HG03066 (cell line): ENCODE measurements at regions not wholly inside any gene's neighbourhood (a gene's known extent, or its start where the extent isn't known, plus 50 kb on each side); places are given as distances from the start of the nearest gene placed in this dataset.
"Not testable (repeated sequence)": the region's sequence is repeated elsewhere in the genome, so short reads cannot be mapped to it uniquely, and the experiment has no call there.

Experiments used
- ATAC-seq: cut with Tn5 transposase; IDR thresholded peaks from one replicate; pipeline ENCODE4 v1.9.1; 2021; ENCODE audit warnings: low read depth; ENCODE audit not compliant: unreplicated experiment

DNA sequence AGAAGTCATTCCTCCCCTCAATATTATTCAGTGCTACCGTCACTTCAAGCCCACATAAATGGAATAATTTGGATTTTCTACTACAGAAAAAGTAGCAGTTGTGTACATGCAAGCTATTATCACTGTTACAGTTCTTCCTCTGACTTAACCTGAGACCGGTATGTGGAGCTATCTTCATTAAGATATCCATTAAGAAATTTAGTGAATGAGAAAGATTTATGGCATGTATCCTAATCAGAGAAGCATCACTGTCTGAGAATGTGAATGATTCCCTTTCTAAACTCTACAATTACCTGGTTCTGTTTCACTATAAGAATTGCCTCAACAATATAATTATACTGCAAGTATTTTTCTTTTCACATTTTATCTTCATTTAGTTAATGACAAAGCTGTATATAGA, 278.7 kb downstream of the KLF5 start:
- ATAC-seq = no peak

DNA sequence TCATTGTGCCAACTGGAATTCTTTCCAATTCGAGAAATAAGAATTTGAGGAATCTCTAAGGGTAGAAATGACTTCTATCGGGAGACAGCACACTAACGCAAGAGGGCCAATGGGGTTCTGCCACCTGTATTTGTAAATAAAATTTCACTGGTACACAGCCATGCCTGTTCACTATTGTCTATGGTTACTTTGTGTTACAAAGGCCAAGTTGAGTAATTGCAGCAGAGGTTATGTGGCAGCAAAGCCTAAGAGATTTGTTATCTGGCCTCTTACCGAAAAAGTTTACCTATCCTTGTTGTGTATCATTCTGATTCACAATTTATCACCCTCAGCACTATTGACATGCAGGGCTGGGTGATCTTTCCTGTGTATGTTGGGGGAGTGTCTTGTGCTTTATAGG, 278.0 kb downstream of the KLF5 start:
- ATAC-seq = no peak

DNA sequence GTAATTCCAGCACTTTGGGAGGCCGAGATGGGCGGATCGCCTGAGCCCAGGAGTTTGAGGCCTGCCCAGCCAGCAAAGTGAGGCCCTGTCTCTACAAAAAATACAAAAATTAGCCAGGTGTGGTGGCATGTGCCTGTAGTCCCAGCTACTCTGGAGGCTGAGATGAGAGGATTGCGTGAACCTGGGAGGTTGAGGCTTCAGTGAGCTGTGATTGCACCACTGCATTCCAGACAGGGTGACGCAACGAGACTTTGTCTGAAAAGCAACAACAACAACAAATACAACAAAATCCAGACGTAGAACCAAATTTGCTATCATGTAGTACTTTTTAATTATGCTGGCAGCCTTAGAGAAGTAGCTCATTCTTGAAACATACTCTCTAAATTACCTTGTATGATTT, 277.1 kb downstream of the KLF5 start:
- ATAC-seq = no peak

DNA sequence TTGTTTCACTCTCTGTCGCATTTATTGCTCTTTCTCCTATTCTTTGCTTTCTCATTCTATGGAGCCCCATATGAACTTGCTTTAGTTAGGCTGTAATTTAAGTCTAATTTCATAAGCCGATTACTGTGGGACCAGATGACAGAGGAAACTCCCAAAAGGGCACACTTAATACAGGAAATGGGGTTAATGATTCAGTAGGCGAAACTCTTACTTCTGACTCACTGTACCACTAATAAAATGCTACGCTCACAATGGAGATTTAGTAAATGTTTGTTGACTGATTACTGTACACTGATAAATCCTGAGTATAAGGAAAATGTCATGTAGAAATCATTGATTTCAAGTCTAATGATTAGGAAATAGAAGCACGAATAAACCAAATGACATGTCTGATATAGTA, 276.4 kb downstream of the KLF5 start:
- ATAC-seq = peak; percentile 93

DNA sequence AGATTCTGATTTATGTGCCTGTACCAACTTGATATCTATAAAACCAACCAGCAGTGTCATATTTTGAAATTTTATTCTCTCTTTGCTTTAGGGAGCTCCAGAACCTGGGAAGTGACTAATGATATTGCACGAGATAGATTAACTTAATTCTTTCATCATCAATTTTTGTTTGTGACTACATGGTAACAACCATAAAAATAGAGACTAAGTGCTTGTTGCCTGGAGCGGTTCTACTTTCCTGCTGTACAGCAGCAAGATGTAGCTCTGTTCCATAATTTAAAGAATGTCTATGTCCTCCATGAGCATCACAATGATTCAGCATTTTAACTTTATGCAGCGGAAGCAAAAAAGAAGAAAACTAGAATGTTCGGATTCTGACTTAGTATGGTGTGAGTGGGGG, 275.6 kb downstream of the KLF5 start:
- no peak for ATAC-seq

DNA sequence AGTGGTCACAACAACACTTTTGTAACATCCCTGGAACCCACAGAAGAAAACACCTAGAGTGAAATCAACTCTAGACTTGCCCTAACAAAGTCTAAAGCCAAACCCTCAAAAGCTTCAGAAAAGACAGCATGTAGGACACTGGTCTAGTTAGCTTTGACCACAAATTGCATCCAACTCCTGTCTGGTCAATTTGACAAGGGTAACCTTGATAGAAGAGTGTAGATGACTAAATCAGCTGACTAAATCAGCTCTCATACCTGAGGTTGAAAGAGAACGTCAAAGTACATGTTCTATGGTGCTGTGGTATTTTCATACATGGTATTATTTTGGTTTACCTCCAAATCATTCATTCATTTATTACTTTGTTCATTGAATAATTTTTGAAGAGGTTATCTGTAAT, 272.8 kb downstream of the KLF5 start:
- ATAC-seq = no peak

DNA sequence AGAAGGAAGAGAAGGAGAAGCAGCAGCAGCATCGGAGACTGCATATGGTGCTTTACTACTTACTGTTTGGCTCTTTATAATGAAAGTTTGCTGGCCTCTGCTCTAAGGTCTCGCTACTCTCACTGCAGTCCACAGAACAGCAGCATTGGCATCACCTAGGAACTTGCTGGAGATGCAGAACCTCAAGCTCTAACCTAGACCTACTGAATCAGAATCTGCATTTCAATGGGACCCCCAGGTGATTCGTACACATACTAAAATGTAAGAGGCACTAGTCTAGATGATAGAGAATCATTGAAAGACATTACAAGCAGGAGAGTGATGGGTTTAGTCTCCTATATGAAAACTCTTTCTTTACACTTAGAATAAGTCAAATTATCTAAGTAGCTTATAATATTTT, 270.6 kb downstream of the KLF5 start:
- no peak for ATAC-seq

DNA sequence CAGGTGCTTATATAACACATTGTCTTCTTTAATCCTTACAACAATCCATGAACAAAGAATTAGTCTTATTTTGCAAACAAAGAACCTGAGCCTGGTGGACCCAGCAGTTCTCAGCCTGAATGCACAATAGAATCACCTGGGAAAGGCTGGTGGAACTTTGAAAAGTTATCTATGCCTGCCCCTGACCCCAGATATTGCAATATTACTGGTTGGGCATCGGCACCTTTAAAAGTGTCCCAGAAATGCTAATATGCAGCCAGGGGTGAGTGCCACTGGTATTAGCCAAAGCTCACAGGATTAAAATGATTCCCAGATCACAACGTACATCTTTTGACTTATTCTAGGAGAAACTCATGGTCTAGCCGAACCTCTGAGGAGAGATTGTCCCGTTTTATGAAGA, 268.8 kb downstream of the KLF5 start:
- ATAC-seq = no peak

DNA sequence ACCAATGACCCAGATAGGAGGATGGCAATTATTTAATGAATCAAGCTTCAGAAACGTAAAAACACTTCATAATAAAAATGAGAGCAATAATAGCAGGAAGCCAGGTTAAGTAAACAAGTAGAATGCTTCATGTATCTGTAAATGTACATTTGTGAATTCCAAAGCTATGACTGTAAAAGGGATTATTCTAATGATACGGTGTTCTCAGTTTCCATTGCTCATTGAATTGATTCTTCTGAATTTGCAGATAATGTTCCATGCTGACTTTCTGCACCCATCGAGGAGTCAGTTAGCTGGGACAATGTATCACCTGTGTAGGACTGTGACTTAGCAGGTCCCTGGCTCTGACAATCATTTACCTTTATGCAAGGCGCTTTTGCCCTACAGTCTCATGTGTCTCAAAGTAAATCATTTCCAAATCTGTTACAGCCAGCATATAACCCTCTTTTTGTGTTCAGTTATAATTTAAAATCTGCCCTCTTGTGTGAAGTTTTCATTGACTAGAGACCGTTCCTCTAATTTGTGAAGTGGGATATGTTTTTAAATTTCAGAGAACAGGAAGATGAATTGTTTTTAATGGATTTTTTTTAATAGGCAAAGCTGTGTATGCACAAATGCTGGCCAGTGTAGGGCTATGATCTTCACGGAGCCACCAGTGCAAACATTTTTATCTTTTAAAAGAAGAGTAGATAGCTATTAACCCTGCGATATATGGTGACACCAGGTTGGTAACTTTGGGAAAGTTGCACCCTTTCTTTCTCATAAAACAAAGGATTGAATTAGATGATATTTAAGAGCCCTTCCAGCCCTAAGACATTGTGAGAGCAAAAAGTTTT, 267.1 kb downstream of the KLF5 start:
- peak; percentile 74 for ATAC-seq

DNA sequence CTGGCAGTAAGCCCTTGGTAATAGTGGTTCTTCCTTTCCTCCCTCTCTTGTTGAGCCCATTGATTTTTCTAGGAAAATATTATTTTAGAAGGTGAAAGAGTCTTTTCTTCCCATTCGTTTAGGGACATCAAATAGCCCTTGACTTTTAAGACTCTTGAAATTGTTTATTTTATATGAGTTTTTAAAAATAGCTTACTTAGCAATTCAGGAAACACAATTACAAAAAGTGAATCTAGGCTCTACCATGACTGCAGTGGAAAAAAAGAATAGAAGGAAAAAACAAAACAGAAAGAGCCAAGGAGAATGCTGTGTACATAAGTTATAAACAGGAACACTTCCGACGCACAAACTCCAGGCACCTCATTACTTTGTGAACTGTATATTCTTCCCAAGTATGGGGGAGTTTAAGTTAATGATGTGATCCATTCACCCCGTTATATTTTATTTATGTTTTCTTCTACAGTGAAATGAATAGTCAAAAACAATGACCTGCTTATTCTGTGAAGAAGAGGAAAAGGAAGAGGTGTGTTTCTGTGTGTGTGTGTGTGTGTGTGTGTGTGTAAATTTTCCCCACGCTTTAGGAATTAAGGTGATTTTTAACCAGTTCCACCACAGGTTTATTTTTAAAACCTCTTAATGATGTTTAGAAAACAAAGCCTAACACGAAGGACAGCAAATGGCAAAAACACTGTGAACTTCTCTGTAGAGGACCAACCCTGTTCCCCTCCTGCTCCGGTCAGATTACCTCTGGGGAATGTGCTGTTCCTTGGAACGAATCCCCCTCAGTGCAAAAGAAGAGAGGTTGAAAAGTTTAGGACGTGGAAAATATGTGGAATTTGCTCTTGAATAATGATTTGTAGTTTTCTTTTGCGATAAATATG, 266.3 kb downstream of the KLF5 start:
- no peak for ATAC-seq

DNA sequence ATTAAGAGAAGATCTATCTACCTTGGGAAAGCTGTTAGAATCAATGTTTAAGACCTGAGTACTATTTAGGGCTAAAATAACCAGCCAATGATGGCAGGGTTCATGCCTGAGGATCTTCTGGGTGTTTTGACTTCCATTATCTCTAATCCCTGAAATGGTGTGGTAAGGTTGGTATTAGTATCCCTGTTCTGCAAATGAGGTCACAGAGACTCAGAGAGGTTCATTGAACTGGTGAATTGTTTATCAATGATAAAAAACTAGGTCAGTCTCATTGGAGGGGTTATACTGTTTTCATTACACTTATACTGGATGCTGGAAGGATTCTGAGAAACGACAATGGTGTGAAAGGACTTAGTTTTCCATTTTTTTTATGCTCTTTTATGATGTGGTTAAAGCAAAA, 264.8 kb downstream of the KLF5 start:
- no peak for ATAC-seq

DNA sequence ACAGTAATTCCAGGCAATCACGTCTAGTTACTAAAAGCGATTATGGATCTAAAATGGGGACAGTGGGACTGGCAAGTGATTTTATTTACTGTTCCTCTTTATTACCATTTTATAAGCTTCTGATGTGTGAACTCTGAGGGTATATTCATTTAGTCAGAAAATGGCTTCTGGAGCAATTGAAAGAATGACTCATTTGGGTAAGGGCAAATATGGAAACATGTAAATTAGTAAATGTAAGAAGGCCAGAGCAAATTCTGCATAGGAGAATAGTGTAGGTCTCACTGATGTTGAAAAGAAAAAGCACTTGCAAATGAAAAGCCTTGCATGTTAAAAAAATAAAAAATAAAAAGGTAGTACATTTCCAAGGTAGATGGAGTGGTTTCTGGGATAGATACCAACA, 262.2 kb downstream of the KLF5 start:
- ATAC-seq = no peak

DNA sequence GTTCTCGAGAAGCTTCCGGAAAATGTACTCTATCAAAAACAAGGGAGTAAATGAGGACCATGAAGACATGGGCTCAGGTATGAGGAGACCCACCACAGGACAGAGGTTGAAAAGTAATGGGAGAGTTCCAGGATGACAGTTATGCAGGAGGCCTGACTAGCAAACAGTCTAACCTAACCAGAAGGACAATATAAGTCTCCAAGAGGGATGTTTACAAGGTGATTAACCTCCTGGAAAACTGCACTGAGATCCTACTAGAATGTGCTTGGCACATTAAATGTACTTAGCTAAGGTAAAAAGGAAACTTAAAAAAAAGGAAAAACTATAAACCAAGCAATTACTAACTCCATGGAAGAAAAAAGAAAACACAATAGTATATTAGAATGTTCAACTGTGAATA, 258.3 kb downstream of the KLF5 start:
- ATAC-seq = no peak

DNA sequence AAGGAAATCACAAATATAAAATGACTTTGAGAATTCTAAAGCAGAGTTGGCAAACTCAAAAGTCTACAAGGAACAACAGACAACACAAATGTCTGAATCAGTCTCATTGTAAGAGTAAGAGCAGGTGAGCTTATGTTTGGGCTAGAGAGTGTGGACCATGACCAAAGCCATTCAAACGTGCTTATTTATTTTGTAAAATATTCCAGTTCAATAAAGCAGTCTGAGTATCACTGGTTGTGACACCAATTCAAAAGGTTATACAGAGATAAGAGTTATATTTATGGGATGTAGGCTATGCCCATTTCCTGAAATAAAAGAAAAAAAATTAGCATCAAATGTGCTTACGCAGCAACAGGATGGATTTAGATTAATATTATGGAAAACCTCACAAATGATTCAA, 251.6 kb downstream of the KLF5 start:
- no peak for ATAC-seq

DNA sequence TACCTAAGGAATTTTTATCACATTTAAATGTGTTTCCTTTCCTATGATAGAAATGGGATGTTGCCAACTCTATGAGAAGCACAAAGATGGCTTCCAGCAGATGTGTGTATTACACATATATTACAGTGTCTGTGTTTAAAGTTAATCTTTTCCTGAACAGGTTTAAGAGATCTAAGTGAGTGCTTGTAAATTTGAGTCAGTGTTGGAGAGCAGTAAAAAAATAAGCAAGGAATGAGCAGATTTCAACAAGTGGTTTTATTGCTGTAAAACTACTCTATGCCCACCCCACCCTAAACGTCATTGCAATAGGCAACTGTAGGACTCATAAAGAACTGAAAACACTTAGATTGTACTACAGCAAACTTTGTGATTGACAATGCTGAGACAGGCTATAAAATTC, 248.7 kb downstream of the KLF5 start:
- ATAC-seq = no peak

DNA sequence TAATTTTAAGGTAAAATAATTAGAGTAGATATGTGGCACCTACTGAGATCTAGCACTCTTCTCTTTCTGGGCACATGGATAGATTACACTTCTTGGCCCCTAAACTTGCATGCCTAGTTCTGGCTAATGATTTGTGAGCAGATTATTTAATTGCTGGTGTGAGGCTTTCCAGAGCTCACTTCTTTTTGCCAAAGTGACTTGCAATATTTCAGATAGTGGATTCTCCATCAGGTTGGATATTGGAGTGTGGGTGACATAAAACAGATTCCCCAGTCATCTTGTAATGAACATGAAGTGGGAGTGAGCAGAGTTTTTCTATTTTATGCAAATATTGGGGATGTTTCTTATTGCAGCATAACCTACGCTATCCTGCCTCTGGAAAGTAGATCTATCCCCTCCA, 247.9 kb downstream of the KLF5 start:
- ATAC-seq = no peak

DNA sequence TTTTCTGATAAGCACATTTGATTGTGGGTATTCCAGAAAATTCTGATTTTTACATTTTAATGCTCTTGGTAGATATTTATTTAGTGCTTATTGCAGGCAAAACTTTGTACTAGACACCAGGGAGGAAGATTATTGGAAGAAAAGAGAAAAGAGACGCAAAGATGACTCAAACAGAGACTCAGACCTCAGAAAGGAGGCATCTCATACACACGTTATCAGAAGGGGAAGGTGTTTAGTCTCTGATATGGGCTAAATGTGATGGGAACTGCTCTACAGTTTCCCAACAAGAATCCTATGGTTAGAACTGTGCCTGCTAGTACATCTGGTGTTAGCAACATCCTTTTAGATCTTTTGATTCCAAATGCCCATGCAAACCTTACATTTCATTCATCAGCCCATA, 245.6 kb downstream of the KLF5 start:
- ATAC-seq = no peak

DNA sequence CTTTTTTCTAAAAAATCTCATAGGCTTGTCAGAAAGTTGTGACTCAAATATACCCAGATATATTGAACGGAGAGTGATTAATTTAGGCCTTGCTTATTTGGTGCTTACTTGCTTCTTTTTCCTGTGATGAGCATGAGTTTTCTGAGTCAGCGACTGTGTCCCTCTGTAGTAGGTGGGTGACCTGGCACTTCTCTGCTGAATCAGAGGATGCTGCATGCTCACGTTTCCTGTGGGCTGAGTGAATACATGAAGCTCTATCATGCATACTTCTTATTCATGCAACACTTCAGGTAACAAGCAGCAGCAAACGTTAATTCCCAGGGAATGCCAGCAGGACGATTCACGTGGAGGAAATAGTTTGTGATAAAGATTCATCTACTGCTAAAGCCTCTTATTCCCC, 245.0 kb downstream of the KLF5 start:
- ATAC-seq = no peak

DNA sequence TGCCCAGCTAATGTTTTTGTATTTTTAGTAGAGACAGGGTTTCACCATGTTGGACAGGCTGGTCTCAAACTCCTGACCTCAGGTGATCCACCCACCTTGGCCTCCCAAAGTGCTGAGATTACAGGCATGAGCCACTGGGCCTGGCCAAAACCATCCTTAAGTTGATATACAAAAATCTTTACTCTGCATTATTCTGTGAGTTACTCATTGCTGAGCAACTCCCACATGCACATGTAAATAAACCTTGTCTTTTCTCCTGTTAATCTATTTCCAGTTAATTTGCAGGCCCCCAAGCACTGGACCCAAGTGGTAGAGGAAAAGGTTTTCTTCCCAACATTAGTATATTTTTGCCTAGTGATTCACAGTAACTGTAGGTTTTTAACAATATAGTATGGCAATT, 242.8 kb downstream of the KLF5 start:
- ATAC-seq = not testable (repeated sequence)

DNA sequence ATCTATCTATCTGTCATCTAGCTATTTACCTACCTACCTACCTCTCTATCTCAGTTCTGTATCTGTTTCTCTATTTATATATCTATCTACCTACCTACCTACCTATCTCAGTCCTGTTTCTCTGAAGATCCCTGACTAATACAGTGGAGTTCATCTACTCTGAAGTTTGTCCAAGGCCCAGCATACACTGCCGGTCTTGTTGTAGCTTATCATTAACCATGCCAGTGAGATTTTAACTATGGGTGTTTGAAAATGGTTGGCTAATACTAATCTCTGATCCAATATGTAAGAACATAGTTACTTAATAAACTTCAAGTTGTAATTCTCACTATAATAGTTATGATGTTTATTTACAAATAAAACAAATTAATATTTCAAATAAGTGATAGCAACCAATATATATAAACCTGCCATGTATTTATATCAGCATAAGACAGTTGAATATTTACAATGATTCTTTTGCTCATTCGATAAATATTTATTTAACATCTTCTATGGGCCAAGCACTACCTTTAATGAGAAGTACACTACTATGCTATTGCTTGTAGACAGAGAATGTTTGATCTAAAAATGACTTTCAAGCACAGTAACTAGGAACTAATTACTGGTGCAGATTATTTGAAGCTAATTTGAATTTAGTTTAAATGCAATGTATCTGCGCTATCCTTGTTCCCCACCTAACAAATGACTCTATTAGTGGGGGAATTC, 242.1 kb downstream of the KLF5 start:
- no peak for ATAC-seq

DNA sequence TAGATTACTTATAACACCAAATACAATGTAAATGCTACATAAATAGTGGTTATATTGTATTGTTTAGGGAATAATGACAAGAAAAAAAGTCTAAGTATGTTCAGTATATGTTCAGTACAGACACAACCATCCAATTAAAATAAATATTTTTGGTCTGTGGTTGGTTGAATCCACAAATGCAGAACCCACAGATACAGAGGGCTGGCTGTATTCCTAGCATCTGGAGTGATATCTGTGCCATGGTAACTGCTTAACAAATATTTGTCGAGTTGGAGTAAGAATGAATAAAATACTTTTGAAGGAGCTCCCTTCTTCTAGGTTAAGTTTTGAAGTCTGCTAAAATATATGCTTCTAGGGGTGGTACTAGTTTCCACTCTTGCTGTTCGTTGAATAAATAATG, 241.0 kb downstream of the KLF5 start:
- no peak for ATAC-seq
